ENCODE measurements at regions not wholly inside any gene's neighbourhood (a gene's known extent, or its start where the extent isn't known, plus 50 kb on each side); places are given as distances from the start of the nearest gene placed in this dataset.

DNA sequence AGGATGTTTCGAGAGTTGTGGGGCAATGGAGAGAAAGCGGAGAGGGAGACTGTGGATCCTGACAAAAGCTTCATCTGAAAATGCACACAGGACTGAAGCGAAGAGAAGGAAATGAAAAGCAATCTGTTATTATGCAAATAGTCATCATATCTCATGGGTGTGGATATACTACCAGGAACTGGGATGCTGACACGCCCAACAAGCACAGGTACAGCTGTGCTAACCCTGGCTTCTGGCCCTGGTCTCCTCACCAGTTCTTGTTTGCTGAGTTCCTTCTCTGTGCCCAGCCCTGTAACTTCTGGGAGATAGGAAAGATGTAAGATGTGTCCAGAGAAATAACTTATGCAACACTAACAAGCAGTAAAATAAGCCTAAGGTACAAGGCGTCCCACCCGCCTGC, 358.8 kb downstream of the CMPK2 start:
- DNase-seq = no peak
- TF ChIP-seq GATA1 (IDR thresholded peaks at IDR 0.05; ENCODE audit: low read depth, low read length) (no peak), POLR2A (IDR thresholded peaks at IDR 0.05; ENCODE audit: low read length) (no peak)

GRCh38 chr2:6510532-6510931, 355.2 kb downstream of the CMPK2 start:
- no peak for TF ChIP-seq GATA1 (IDR thresholded peaks at IDR 0.05; ENCODE audit: low read depth, low read length)
- TF ChIP-seq POLR2A (IDR thresholded peaks at IDR 0.05; ENCODE audit: low read length) = no peak
- no peak for DNase-seq

DNA sequence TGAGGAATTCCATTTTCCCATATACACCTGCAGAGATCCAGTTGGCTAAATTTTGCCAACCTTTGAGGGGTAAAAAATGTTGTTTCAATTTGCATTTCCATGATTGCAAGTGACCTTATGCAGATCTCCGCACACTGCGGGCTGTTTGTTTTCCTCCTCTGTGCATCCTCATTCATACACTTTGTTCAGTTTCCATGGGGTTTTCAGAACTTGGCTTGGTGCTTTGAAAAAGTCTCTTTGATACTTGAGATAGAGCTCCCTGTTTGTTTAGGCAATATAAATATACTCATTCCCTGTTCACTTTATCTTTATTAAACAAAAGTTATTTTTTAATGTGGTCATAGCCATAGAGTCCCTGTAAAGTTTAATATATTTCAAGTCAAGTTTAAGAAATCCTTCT, 353.1 kb downstream of the CMPK2 start:
- TF ChIP-seq POLR2A (IDR thresholded peaks at IDR 0.05; ENCODE audit: low read length) (no peak), GATA1 (IDR thresholded peaks at IDR 0.05; ENCODE audit: low read depth, low read length) (no peak)
- DNase-seq = no peak

- TF ChIP-seq GATA1 (IDR thresholded peaks at IDR 0.05; ENCODE audit: low read depth, low read length) (no peak), POLR2A (IDR thresholded peaks at IDR 0.05; ENCODE audit: low read length) (no peak)
- DNase-seq = no peak
Measured at GRCh38 chr2:6516674-6517073, 349.0 kb downstream of the CMPK2 start.

GRCh38 chr2:6518361-6518760, 347.3 kb downstream of the CMPK2 start:
- no peak for TF ChIP-seq GATA1 (IDR thresholded peaks at IDR 0.05; ENCODE audit: low read depth, low read length)
- no peak for TF ChIP-seq POLR2A (IDR thresholded peaks at IDR 0.05; ENCODE audit: low read length)
- DNase-seq = no peak

DNA sequence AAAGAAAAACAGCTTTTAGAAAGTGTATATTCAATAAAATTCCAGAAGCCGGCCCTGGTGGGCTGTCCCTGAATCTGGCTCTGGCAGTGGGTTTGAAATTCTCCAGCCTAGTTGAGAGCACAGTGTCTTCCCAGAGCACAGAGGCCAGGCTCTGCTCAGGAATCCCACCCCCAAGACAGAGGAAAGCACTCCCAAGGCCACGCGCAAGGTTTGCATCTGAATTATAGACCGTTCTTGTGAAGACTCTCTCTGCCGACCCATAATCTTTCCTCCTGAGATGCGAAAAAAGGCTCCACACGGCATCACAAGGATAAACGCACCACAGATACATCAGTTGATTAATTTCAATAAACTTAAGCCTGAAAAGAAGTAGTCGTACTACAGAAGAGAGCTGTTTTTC, 342.2 kb downstream of the CMPK2 start:
- DNase-seq = no peak
- no peak for TF ChIP-seq POLR2A (IDR thresholded peaks at IDR 0.05; ENCODE audit: low read length)
- TF ChIP-seq GATA1 (IDR thresholded peaks at IDR 0.05; ENCODE audit: low read depth, low read length) = no peak

GRCh38 chr2:6524691-6525474, 340.8 kb downstream of the CMPK2 start:
- TF ChIP-seq POLR2A (IDR thresholded peaks at IDR 0.05; ENCODE audit: low read length) (no peak), GATA1 (IDR thresholded peaks at IDR 0.05; ENCODE audit: low read depth, low read length) (no peak)
- no peak for DNase-seq

DNA sequence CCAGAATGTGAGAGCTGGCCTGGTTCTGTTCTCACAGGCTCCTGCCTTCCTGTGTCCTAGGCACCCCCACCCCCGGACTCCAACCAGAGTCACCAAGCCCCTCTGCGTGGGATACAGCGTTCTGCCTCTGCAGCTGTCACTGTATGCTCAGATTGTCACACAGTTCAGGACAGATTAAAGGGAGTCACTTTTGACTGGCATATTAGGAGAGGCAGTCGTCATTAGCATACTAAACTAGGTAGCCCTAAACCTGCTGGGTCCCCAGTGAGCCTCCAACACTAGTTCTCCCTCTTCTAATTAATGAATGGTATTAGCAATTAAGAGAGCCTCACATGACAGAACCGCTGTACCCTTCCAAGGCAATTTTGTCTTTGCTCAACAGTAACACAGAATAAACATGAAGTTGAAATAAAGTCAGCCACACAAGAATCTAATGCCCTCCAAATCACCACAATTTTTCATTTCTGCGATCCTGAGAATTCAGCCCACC, 340.2 kb downstream of the CMPK2 start:
- TF ChIP-seq GATA1 (IDR thresholded peaks at IDR 0.05; ENCODE audit: low read depth, low read length) (no peak), POLR2A (IDR thresholded peaks at IDR 0.05; ENCODE audit: low read length) (no peak)
- no peak for DNase-seq

DNA sequence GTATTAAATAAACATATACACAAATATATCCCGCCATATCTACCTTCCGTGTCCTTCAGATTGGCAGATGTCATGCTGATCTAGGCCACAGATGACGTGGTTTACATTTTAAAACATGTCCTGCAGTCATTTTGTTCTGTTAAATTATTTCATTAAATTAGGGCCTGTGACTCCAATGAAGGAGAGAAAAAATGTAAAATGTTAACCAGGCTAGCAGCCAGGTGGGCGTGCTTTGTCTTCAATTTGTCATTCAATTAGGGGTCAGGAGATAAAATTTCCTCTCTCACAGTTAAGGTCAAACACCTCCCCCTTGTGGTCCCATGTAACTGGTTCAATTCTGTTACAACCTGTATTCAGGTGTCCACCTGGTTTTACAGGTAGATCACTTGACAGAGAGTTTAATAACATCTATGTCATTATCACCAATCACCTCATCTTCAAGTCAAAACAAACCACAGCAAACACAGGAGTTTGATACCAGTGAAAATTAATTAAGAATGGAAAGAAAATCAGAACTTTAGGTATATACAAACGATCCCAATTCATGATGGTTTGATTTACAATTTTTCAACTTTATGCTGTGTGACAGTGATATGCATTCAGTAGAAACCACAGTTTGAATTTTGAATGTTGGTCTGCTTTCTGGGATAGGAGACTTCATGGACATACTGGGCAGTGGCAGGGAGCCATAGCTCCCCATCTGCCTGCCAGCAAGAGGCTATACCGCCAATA, 339.4 kb downstream of the CMPK2 start:
- DNase-seq = no peak
- TF ChIP-seq GATA1 (IDR thresholded peaks at IDR 0.05; ENCODE audit: low read depth, low read length) = no peak

DNA sequence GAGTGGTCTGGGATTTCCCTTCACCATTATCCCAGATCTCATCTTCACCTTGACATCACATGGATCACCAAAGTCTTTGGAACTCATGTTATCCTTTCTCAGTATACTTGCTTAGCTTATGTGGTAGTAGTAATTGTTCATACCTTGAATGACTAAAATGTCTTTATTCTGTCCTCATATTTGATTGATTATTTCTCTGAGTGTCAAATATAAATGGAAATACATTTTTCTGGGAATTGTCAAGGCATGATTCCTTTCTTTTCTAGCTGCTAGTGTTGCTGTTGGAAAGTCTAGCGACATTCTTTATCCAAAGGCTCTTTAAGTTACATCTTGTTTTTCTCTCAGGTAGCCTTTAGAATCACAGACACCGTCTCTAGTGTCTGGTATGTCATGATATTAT, 334.4 kb downstream of the CMPK2 start:
- no peak for TF ChIP-seq GATA1 (IDR thresholded peaks at IDR 0.05; ENCODE audit: low read depth, low read length)
- TF ChIP-seq POLR2A (IDR thresholded peaks at IDR 0.05; ENCODE audit: low read length) = no peak
- no peak for DNase-seq

DNA sequence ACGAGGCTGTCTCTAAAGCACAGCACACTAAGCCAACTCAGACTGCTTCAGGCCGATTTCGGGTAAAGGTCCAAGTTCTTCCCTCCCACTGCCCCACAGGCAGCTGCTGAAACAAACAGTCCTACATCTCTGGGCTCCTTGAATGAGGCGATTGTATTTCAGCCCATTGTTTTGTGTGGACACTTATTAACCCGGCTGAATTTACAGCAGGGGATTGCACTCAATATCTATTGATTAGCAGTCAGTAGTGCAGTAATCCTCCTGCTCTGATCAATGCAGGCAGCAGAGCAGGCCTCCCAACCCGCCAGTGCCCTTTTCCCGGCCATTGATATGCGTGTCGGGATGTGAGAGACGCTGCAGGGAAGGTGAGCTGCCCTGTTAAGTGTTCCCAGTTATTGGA, 330.1 kb downstream of the CMPK2 start:
- DNase-seq = no peak
- TF ChIP-seq GATA1 (IDR thresholded peaks at IDR 0.05; ENCODE audit: low read depth, low read length) (no peak), POLR2A (IDR thresholded peaks at IDR 0.05; ENCODE audit: low read length) (no peak)

GRCh38 chr2:6538607-6539006, 327.1 kb downstream of the CMPK2 start:
- TF ChIP-seq GATA1 (IDR thresholded peaks at IDR 0.05; ENCODE audit: low read depth, low read length) (no peak), POLR2A (IDR thresholded peaks at IDR 0.05; ENCODE audit: low read length) (no peak)
- no peak for DNase-seq

DNA sequence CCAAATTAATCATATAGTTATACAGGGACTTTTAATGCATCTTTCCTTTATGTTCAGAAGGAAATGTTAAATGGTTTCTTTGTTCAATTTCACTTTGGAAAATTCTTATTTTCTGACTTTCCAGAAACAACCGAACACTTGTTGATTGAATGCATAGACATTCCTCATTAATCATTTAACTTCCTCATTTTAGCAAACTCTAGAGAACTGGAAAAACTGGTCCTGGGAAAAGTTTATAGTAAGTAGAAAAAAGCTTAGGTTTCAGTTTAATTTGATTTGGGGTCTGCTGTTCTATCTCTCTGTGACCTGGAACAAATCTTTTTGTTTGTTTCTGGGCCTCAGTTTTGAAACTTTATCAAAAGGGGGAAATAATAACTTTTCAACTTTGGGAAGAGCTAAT, 320.4 kb downstream of the CMPK2 start:
- DNase-seq = no peak
- TF ChIP-seq POLR2A (IDR thresholded peaks at IDR 0.05; ENCODE audit: low read length) (no peak), GATA1 (IDR thresholded peaks at IDR 0.05; ENCODE audit: low read depth, low read length) (no peak)

- no peak for DNase-seq
- TF ChIP-seq GATA1 (IDR thresholded peaks at IDR 0.05; ENCODE audit: low read depth, low read length) (no peak), POLR2A (IDR thresholded peaks at IDR 0.05; ENCODE audit: low read length) (no peak)
Measured at GRCh38 chr2:6545795-6546194, 319.9 kb downstream of the CMPK2 start.

GRCh38 chr2:6554466-6554865, 311.2 kb downstream of the CMPK2 start:
- TF ChIP-seq POLR2A (IDR thresholded peaks at IDR 0.05; ENCODE audit: low read length) (no peak), GATA1 (IDR thresholded peaks at IDR 0.05; ENCODE audit: low read depth, low read length) (no peak)
- DNase-seq = no peak
